H1 (cell line): ENCODE measurements at regions not wholly inside any gene's neighbourhood (a gene's known extent, or its start where the extent isn't known, plus 50 kb on each side); places are given as distances from the start of the nearest gene placed in this dataset.

Source experiments
- CTCF ChIA-PET: fragments of 300-600 bp; sonication (Branson Sonifier 250); formaldehyde crosslinking; loops from one replicate; lab custom pipeline; 2021; ENCODE audit not compliant: partially characterized antibody; lab: Charles Lee
- POLR2A ChIA-PET: fragments of 300-600 bp; sonication (Branson Sonifier 250); formaldehyde crosslinking; loops from one replicate; lab custom pipeline; 2021; ENCODE audit warnings: inconsistent platforms; ENCODE audit not compliant: partially characterized antibody; lab: Charles Lee
- DNase-seq, 2 experiments: peaks; one replicate each; pipeline versions ENCODE4 v3.0.0 to v3.0.0-alpha.2; 2010 to 2022; ENCODE audit warnings: low spot score in 2 of 2, low read depth in 1 of 2, mixed read lengths in 1 of 2
- FAIRE-seq: peaks from 2 replicates; lab custom pipeline; 2011; peaks lifted over from hg19 to GRCh38; lab: Jason Lieb, UNC
- H2AFZ ChIP-seq: 2 replicates; pipeline ENCODE4 v1.8.1; 2012; ENCODE audit warnings: low read length, inconsistent platforms
- H2AK5ac ChIP-seq: 2 replicates; pipeline ENCODE4 v1.6.1; 2013; ENCODE audit warnings: low read depth, low read length
- H2BK120ac ChIP-seq: replicated peaks from 2 replicates; pipeline ENCODE3; 2013; ENCODE audit warnings: low read depth, low read length, inconsistent platforms
- H2BK12ac ChIP-seq: 2 replicates; pipeline ENCODE4 v1.6.1; 2013; ENCODE audit warnings: low read depth, low read length
- H2BK15ac ChIP-seq: 2 replicates; pipeline ENCODE4 v1.6.1; 2013; ENCODE audit warnings: low read length
- H2BK20ac ChIP-seq: 2 replicates; pipeline ENCODE4 v1.6.1; 2013; ENCODE audit warnings: low read length
- H2BK5ac ChIP-seq: 2 replicates; pipeline ENCODE4 v1.6.1; 2013; ENCODE audit warnings: low read depth, low read length
- H3K14ac ChIP-seq: 2 replicates; pipeline ENCODE4 v1.6.1; 2013; ENCODE audit warnings: inconsistent platforms; ENCODE audit not compliant: insufficient read length
- H3K18ac ChIP-seq: 2 replicates; pipeline ENCODE4 v1.6.1; 2013; ENCODE audit warnings: low read length; ENCODE audit errors: extremely low read depth
- H3K23ac ChIP-seq: 2 replicates; pipeline ENCODE4 v1.6.1; 2013; ENCODE audit warnings: inconsistent platforms; ENCODE audit not compliant: insufficient read length
- H3K23me2 ChIP-seq: 2 replicates; pipeline ENCODE4 v1.6.1; 2013; ENCODE audit warnings: low read depth, low read length
- H3K27ac ChIP-seq: 2 replicates; pipeline ENCODE4 v1.6.1; 2011; ENCODE audit warnings: low read depth, low read length, inconsistent platforms
- H3K27me3 ChIP-seq, 4 experiments: replicated peaks in 1 of 4; 1 replicate in 1 of 4; 2 replicates in 3 of 4; pipeline versions ENCODE4 v1.6.1 to v1.8.1; 2011 to 2013; ENCODE audit warnings: low read length in 3 of 4, mild to moderate bottlenecking in 3 of 4, inconsistent platforms in 2 of 4, mixed read lengths in 2 of 4, moderate library complexity in 1 of 4; ENCODE audit not compliant: control insufficient read depth in 3 of 4, insufficient read depth in 3 of 4; ENCODE audit errors: extremely low read depth in 1 of 4
- H3K36me3 ChIP-seq, 4 experiments: 2 replicates each; pipeline versions ENCODE4 v1.6.1 to v1.8.1; 2011 to 2013; ENCODE audit warnings: mild to moderate bottlenecking in 4 of 4, low read length in 3 of 4, moderate library complexity in 2 of 4, control low read depth in 1 of 4, inconsistent platforms in 1 of 4; ENCODE audit not compliant: insufficient read depth in 4 of 4, control insufficient read depth in 2 of 4
- H3K4ac ChIP-seq: replicated peaks from 2 replicates; pipeline ENCODE3; 2013; ENCODE audit warnings: low read length, low read depth, mixed read lengths, inconsistent platforms; ENCODE audit not compliant: insufficient read length
- H3K4me1 ChIP-seq, 4 experiments: replicated peaks in 1 of 4; 1 replicate in 1 of 4; 2 replicates in 3 of 4; pipeline versions ENCODE4 v1.6.1 to v1.8.1; 2011 to 2013; ENCODE audit warnings: low read length in 3 of 4, inconsistent platforms in 2 of 4, mixed read lengths in 1 of 4; ENCODE audit not compliant: insufficient read depth in 4 of 4, control insufficient read depth in 3 of 4
- H3K4me2 ChIP-seq, 2 experiments: 2 replicates each; pipeline versions ENCODE4 v1.6.1 to v1.8.1; 2011 to 2013; ENCODE audit warnings: low read depth in 2 of 2, low read length in 2 of 2, control low read depth in 1 of 2, inconsistent platforms in 1 of 2, mild to moderate bottlenecking in 1 of 2; ENCODE audit not compliant: insufficient read depth in 1 of 2
- H3K4me3 ChIP-seq, 4 experiments: fragments of 200-600, 300-600 bp in 1 of 4; sonication (generic), shearing (Covaris generic), sonication (Bioruptor Twin) in 1 of 4; 2 replicates each; pipeline versions ENCODE4 v1.5.1 to v1.8.1; 2011 to 2016; ENCODE audit warnings: low read length in 4 of 4, low read depth in 3 of 4, control low read depth in 2 of 4, inconsistent platforms in 2 of 4, mild to moderate bottlenecking in 2 of 4, mixed read lengths in 1 of 4, moderate library complexity in 1 of 4; ENCODE audit not compliant: insufficient read depth in 2 of 4; ENCODE audit errors: extremely low read depth in 1 of 4
- H3K56ac ChIP-seq: replicated peaks from 2 replicates; pipeline ENCODE3; 2013; ENCODE audit warnings: low read depth, mild to moderate bottlenecking, mixed read lengths, low read length, inconsistent platforms; ENCODE audit not compliant: insufficient read length
- H3K79me1 ChIP-seq: 2 replicates; pipeline ENCODE4 v1.6.1; 2013; ENCODE audit warnings: low read depth, low read length, control low read depth
- H3K79me2 ChIP-seq, 2 experiments: 2 replicates each; pipeline versions ENCODE4 v1.6.1 to v1.8.1; 2012 to 2013; ENCODE audit warnings: low read length in 2 of 2, mild to moderate bottlenecking in 2 of 2, inconsistent platforms in 1 of 2; ENCODE audit not compliant: insufficient read depth in 2 of 2, control insufficient read depth in 1 of 2
- H3K9ac ChIP-seq, 4 experiments: replicated peaks in 1 of 4; 1 replicate in 1 of 4; 2 replicates in 3 of 4; pipeline versions ENCODE4 v1.6.1 to v1.8.1; 2011 to 2013; ENCODE audit warnings: low read depth in 3 of 4, low read length in 3 of 4, control low read depth in 2 of 4, mild to moderate bottlenecking in 2 of 4, moderate library complexity in 2 of 4, inconsistent platforms in 1 of 4; ENCODE audit errors: extremely low read depth in 1 of 4
- H3K9me3 ChIP-seq, 2 experiments: 2 replicates each; pipeline versions ENCODE4 v1.6.1 to v1.8.1; 2012 to 2013; ENCODE audit warnings: mild to moderate bottlenecking in 2 of 2, moderate library complexity in 2 of 2, control low read depth in 1 of 2, inconsistent platforms in 1 of 2, low read depth in 1 of 2, low read length in 1 of 2, mixed read lengths in 1 of 2; ENCODE audit not compliant: insufficient read depth in 2 of 2
- H4K20me1 ChIP-seq, 2 experiments: replicated peaks in 1 of 2; 2 replicates each; pipeline versions ENCODE3 to v1.8.1; 2011 to 2013; ENCODE audit warnings: inconsistent platforms in 2 of 2, low read length in 2 of 2, mild to moderate bottlenecking in 1 of 2; ENCODE audit not compliant: insufficient read depth in 2 of 2, control insufficient read depth in 1 of 2
- H4K5ac ChIP-seq: 2 replicates; pipeline ENCODE4 v1.6.1; 2013; ENCODE audit warnings: low read length, low read depth, mixed read lengths, inconsistent platforms; ENCODE audit not compliant: insufficient read length
- H4K8ac ChIP-seq: 2 replicates; pipeline ENCODE4 v1.8.0; 2013; ENCODE audit warnings: mild to moderate bottlenecking, moderate library complexity, low read length, inconsistent platforms; ENCODE audit not compliant: insufficient read depth; ENCODE audit errors: extremely low read depth
- H4K91ac ChIP-seq: replicated peaks from 2 replicates; pipeline ENCODE3; 2013; ENCODE audit warnings: low read length, mixed read lengths, inconsistent platforms; ENCODE audit not compliant: insufficient read length
- BACH1 ChIP-seq: IDR thresholded peaks from 2 replicates; pipeline ENCODE4 v1.6.1; 2012; ENCODE audit warnings: low read length, improper control_type of control experiment
- HDAC6 ChIP-seq: IDR thresholded peaks from one replicate; pipeline ENCODE4 v1.7.1; 2012; ENCODE audit warnings: low read depth, mild to moderate bottlenecking, inconsistent platforms, low read length, moderate library complexity
- KDM1A ChIP-seq: fragments of 200-600, 300-600 bp; sonication (generic); IDR thresholded peaks from 2 replicates; pipeline ENCODE4 v1.7.1; 2016; ENCODE audit warnings: mild to moderate bottlenecking, low read length, borderline replicate concordance
- NANOG ChIP-seq: IDR thresholded peaks from 2 replicates; pipeline ENCODE4 v1.6.1; 2011; ENCODE audit warnings: low read length, low read depth, mild to moderate bottlenecking, inconsistent platforms; ENCODE audit not compliant: insufficient read depth, poor library complexity, severe bottlenecking
- PHF8 ChIP-seq: fragments of 200-600 bp; sonication (generic); conservative IDR thresholded peaks from 2 replicates; pipeline ENCODE4 v1.7.1; 2012; ENCODE audit warnings: low read depth, mild to moderate bottlenecking, inconsistent platforms, low read length, moderate library complexity
- SUZ12 ChIP-seq: fragments of 200-600 bp; sonication (generic); IDR thresholded peaks from 2 replicates; pipeline ENCODE4 v1.6.1; 2012; ENCODE audit warnings: mild to moderate bottlenecking, inconsistent platforms, low read length, moderate library complexity, mixed read lengths
- TEAD4 ChIP-seq: IDR thresholded peaks from 2 replicates; pipeline ENCODE4 v1.6.1; 2012; ENCODE audit warnings: low read depth, low read length, inconsistent platforms, mixed read lengths
- USF2 ChIP-seq: IDR thresholded peaks from 2 replicates; pipeline ENCODE4 v1.6.1; 2011; ENCODE audit warnings: low read length, improper control_type of control experiment
- WGBS, 2 experiments: shearing (Covaris generic) in 1 of 2; methylation state at CpG; one replicate each; pipeline versions ENCODE4 v1.1.6 to v1.1.7; 2013 to 2015; ENCODE audit warnings: low lambda C conversion rate in 2 of 2, mixed read lengths in 2 of 2, inconsistent platforms in 1 of 2, low coverage in 1 of 2, missing lambda C conversion rate in 1 of 2; ENCODE audit not compliant: insufficient replicate concordance in 2 of 2, insufficient coverage in 1 of 2, insufficient read length in 1 of 2; ENCODE audit errors: extremely low coverage in 1 of 2, missing lambda C conversion rate in 1 of 2; 5-methylcytosine and 5-hydroxymethylcytosine counted together

GRCh38 chr22:34038801-34039555 is 118.7 kb upstream of the LARGE1 start:
- H3K79me2 ChIP-seq, result no peaks in the 10 kb centered on the region
- no peak overlapping the region for H3K56ac ChIP-seq
- no peak overlapping the region for H4K5ac ChIP-seq
- no peak overlapping the region for H3K14ac ChIP-seq
- POLR2A ChIA-PET, result no interaction called here
- no peak overlapping the region for H2BK5ac ChIP-seq
- H3K9ac ChIP-seq, result no peak overlapping the region
- no peaks in the 10 kb centered on the region for H3K79me1 ChIP-seq
- no peak for DNase-seq
- H4K20me1 ChIP-seq, result no peaks in the 10 kb centered on the region
- H3K4me1 ChIP-seq, result no peaks in the 10 kb centered on the region
- no peak overlapping the region for H2BK120ac ChIP-seq
- CTCF ChIA-PET, result interaction anchor here (1.0 to 1.2 kb wide), 2 partner anchors 65 to 114 kb away, joined by 3 read pairs; no protein-coding TSS in a partner anchor
- no peaks in the 10 kb centered on the region; the same call in 1 of the 2 replicates for H3K23me2 ChIP-seq
- no peak overlapping the region for H3K27ac ChIP-seq
- no peak overlapping the region for H4K91ac ChIP-seq
- TF ChIP-seq KDM1A (no peak), SUZ12 (no peak), PHF8 (no peak), HDAC6 (no peak), NANOG (no peak), BACH1 (no peak), USF2 (no peak), TEAD4 (no peak)
- no peaks in the 10 kb centered on the region for H3K27me3 ChIP-seq
- no peak overlapping the region for H2BK15ac ChIP-seq
- H3K36me3 ChIP-seq, result no peaks in the 10 kb centered on the region
- H3K9me3 ChIP-seq, result no peaks in the 10 kb centered on the region
- H2BK20ac ChIP-seq, result no peak overlapping the region
- H3K23ac ChIP-seq, result no peak overlapping the region
- no peak overlapping the region for H2AFZ ChIP-seq
- no peak overlapping the region for H2AK5ac ChIP-seq
- H3K4ac ChIP-seq, result no peak overlapping the region
- no peak overlapping the region for H4K8ac ChIP-seq
- no peak overlapping the region for H3K4me3 ChIP-seq
- H3K18ac ChIP-seq, result no peak overlapping the region
- no peak for FAIRE-seq
- H2BK12ac ChIP-seq, result no peak overlapping the region
- no peak overlapping the region for H3K4me2 ChIP-seq
- 82% methylated on average over 11 of the region's 11 CpGs; no CpG with 5 or more reads in 1 of the 2 experiments for WGBS, 2 experiments
